ENCODE measurements at regions not wholly inside any gene's neighbourhood (a gene's known extent, or its start where the extent isn't known, plus 50 kb on each side); places are given as distances from the start of the nearest gene placed in this dataset.

- ChIA-PET CTCF (ENCODE audit: low intra/inter-chr PET ratio, low total read pairs) (no interaction called here), POLR2A (no interaction called here)
- Histone ChIP-seq H2AFZ (ENCODE audit: low read length) (no peak overlapping the region), H4K20me1 (ENCODE audit: insufficient read depth, low read length) (no peaks in the 10 kb centered on the region), H3K79me2 (ENCODE audit: insufficient read depth, low read length) (no peaks in the 10 kb centered on the region), H3K9ac (ENCODE audit: insufficient read depth, low read depth, low read length) (no peak overlapping the region), H3K4me3 (replicated peaks in 1 of 3; ENCODE audit: insufficient read depth in 1 of 3, low read depth in 2 of 3, low read length in 3 of 3) (no peak overlapping the region), H3K4me2 (ENCODE audit: low read depth, low read length) (no peak overlapping the region), H3K4me1 (ENCODE audit: insufficient read depth, low read length) (no peaks in the 10 kb centered on the region), H3K27ac (ENCODE audit: extremely low read length, insufficient read depth, low read length) (no peak overlapping the region), H3K36me3 (replicated peaks in 1 of 2; ENCODE audit: control insufficient read depth in 1 of 2, insufficient read depth in 2 of 2, low read length in 2 of 2) (no peaks in the 10 kb centered on the region), H3K9me3 (ENCODE audit: low read length) (no peaks in the 10 kb centered on the region), H3K27me3 (ENCODE audit: control insufficient read depth in 1 of 2, insufficient read depth in 2 of 2, low read length in 2 of 2) (peaks cover 0 to 42% of the 10 kb centered on the region in 2 experiments; a peak in 3 of 5 replicates)
- BruUV-seq (replicated peaks) = no TSS peak
- DNase-seq (ENCODE audit: low spot score) (no peak), ATAC-seq (no peak), FAIRE-seq (no peak)
- intact Hi-C loops (cut with micrococcal nuclease; ENCODE audit: unreplicated experiment) = no loop called here
- whole genome bisulfite sequencing (ENCODE audit: low lambda C conversion rate) = 26% methylated on average over 15 of the region's 15 CpGs
- TF ChIP-seq RFX1 (IDR thresholded peaks at IDR 0.05) (no peak), ZSCAN31 (CRISPR knock-in tag; IDR thresholded peaks at IDR 0.05; ENCODE audit: low read depth) (no peak), CCDC6 (CRISPR knock-in tag; IDR thresholded peaks at IDR 0.05) (no peak), TEAD3 (CRISPR knock-in tag; optimal IDR thresholded peaks at IDR 0.05; ENCODE audit: borderline replicate concordance) (no peak), ZNF672 (CRISPR knock-in tag; IDR thresholded peaks at IDR 0.05) (no peak), ZNF276 (CRISPR knock-in tag; IDR thresholded peaks at IDR 0.05; ENCODE audit: low read depth) (no peak), EP300 (IDR thresholded peaks at IDR 0.05; ENCODE audit: low read depth in 2 of 2, low read length in 2 of 2) (no peak), EP300 (CRISPR knock-in tag; IDR thresholded peaks at IDR 0.05; ENCODE audit: borderline replicate concordance) (no peak), SP2 (CRISPR knock-in tag; IDR thresholded peaks at IDR 0.05) (no peak), MLLT10 (CRISPR knock-in tag; IDR thresholded peaks at IDR 0.05) (no peak), ZHX1 (CRISPR knock-in tag; IDR thresholded peaks at IDR 0.05; ENCODE audit: low read depth) (no peak), GPBP1L1 (CRISPR knock-in tag; IDR thresholded peaks at IDR 0.05) (no peak), ZNF710 (CRISPR knock-in tag; IDR thresholded peaks at IDR 0.05; ENCODE audit: borderline replicate concordance) (no peak), ZNF564 (CRISPR knock-in tag; IDR thresholded peaks at IDR 0.05) (no peak), TFAP4 (IDR thresholded peaks at IDR 0.05; ENCODE audit: borderline replicate concordance, low read depth) (no peak)
- in situ Hi-C loops (cut with HindIII; ENCODE audit: extremely low pct_ligation_motif_present, low pct_unique_long_range_greater_than_20kb) = loop anchor here (25.0 kb wide), 1 partner anchor 607 kb away; no protein-coding TSS in a partner anchor
Observed at GRCh38 chr10:128869101-128869749, 597.8 kb upstream of the MGMT start.

Data from HepG2 (cell line).